ENCODE measurements at regions not wholly inside any gene's neighbourhood (a gene's known extent, or its start where the extent isn't known, plus 50 kb on each side); places are given as distances from the start of the nearest gene placed in this dataset.

DNA sequence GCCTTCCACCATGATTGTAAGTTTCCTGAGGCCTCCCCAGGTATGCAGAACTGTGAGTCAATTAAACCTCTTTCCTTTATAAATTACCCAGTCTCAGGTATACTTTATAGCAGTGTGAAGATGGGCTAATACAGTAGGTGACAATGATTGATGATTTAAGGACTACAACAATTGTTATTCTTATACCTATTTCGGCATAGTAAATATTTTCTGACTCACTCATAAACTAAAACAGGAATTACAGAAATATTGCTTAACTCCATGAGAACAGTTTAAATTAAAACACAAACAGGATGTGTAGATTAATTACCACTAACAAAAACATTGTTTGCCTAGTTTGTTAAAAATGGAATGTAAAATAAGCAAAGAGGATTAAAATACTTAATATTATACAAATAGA is 839.9 kb downstream of the LTN1 start:
- TF ChIP-seq, protein P1, sequence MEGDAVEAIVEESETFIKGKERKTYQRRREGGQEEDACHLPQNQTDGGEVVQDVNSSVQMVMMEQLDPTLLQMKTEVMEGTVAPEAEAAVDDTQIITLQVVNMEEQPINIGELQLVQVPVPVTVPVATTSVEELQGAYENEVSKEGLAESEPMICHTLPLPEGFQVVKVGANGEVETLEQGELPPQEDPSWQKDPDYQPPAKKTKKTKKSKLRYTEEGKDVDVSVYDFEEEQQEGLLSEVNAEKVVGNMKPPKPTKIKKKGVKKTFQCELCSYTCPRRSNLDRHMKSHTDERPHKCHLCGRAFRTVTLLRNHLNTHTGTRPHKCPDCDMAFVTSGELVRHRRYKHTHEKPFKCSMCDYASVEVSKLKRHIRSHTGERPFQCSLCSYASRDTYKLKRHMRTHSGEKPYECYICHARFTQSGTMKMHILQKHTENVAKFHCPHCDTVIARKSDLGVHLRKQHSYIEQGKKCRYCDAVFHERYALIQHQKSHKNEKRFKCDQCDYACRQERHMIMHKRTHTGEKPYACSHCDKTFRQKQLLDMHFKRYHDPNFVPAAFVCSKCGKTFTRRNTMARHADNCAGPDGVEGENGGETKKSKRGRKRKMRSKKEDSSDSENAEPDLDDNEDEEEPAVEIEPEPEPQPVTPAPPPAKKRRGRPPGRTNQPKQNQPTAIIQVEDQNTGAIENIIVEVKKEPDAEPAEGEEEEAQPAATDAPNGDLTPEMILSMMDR (IDR thresholded peaks at IDR 0.05): no peak
- TF ChIP-seq POLR2A (IDR thresholded peaks at IDR 0.05): no peak
- no peak for TF ChIP-seq EP300 (IDR thresholded peaks at IDR 0.05)
